ENCODE measurements at regions not wholly inside any gene's neighbourhood (a gene's known extent, or its start where the extent isn't known, plus 50 kb on each side); places are given as distances from the start of the nearest gene placed in this dataset.

DNA sequence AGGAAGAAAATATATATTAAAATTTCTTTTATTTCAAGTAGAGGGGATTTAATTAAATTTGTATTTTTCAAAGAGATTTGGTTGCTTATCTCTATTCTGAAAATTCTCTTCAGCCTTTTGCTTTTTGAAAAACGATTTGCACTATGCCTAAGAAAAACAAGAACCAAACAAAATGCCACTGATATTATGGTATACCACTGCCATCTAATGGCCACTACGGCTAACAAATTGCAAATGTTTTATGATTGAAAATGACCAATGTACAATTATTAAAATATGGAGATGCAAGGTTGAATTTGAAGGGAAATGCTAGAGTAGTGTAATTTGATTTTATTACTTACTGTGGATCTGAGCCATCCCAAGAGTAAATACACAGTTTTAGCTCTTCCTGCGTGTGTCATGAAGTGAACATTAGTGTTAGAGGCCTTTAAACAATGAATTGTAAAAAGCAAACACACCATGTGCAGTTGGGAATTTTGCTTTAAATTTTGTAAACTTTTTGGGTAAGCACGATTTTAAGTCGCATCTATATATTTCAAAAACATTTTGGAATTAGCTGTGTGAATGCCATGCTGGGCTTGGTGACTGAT lies 137.4 kb upstream of the USP25 start:
- 25 to 26% methylated on average over 5 of the region's 5 CpGs for WGBS, 2 donors
- TF ChIP-seq CTCF (IDR thresholded peaks at IDR 0.05; ENCODE audit: control extremely low read depth, extremely low read depth), result peak; percentile 31

GRCh38 chr21:15592957-15593356 lies 136.8 kb upstream of the USP25 start:
- H3K36me3 ChIP-seq (ENCODE audit: control insufficient read depth in 4 of 4, insufficient read depth in 4 of 4, low read length in 4 of 4), result no peaks in the 10 kb centered on the region
- no peak overlapping the region for H3K4me3 ChIP-seq
- TF ChIP-seq CTCF (IDR thresholded peaks at IDR 0.05; ENCODE audit: control extremely low read depth, extremely low read depth), result no peak
- H3K9me3 ChIP-seq (ENCODE audit: control insufficient read depth in 4 of 4, insufficient read depth in 3 of 4, low read length in 3 of 4), result no peaks in the 10 kb centered on the region
- no peak overlapping the region for H3K9ac ChIP-seq (ENCODE audit: insufficient read depth in 1 of 2, low read length in 2 of 2)
- no peak overlapping the region for H3K27ac ChIP-seq (ENCODE audit: low read depth in 1 of 2, low read length in 1 of 2)
- H3K27me3 ChIP-seq (ENCODE audit: control insufficient read depth in 3 of 3, insufficient read depth in 3 of 3, low read length in 2 of 3), result no peaks in the 10 kb centered on the region
- ATAC-seq (ENCODE audit: insufficient read depth, low FRiP score), result no peak
- no peak for DNase-seq
- H3K4me1 ChIP-seq (ENCODE audit: control insufficient read depth in 5 of 5, insufficient read depth in 5 of 5, low read length in 5 of 5), result no peaks in the 10 kb centered on the region

More for the DNA sequence above, 137.4 kb upstream of the USP25 start:
- H3K9ac ChIP-seq (ENCODE audit: insufficient read depth in 1 of 2, low read length in 2 of 2), result no peak overlapping the region
- no peak overlapping the region for H3K27ac ChIP-seq (ENCODE audit: low read depth in 1 of 2, low read length in 1 of 2)
- H3K4me3 ChIP-seq, result no peak overlapping the region
- ATAC-seq (ENCODE audit: insufficient read depth, low FRiP score), result no peak
- no peaks in the 10 kb centered on the region for H3K27me3 ChIP-seq (ENCODE audit: control insufficient read depth in 3 of 3, insufficient read depth in 3 of 3, low read length in 2 of 3)
- H3K9me3 ChIP-seq (ENCODE audit: control insufficient read depth in 4 of 4, insufficient read depth in 3 of 4, low read length in 3 of 4), result no peaks in the 10 kb centered on the region
- H3K4me1 ChIP-seq (ENCODE audit: control insufficient read depth in 5 of 5, insufficient read depth in 5 of 5, low read length in 5 of 5), result no peaks in the 10 kb centered on the region
- no peaks in the 10 kb centered on the region for H3K36me3 ChIP-seq (ENCODE audit: control insufficient read depth in 4 of 4, insufficient read depth in 4 of 4, low read length in 4 of 4)
- peak in 2 of 3 donors; percentile 67 to 77 for DNase-seq

DNA sequence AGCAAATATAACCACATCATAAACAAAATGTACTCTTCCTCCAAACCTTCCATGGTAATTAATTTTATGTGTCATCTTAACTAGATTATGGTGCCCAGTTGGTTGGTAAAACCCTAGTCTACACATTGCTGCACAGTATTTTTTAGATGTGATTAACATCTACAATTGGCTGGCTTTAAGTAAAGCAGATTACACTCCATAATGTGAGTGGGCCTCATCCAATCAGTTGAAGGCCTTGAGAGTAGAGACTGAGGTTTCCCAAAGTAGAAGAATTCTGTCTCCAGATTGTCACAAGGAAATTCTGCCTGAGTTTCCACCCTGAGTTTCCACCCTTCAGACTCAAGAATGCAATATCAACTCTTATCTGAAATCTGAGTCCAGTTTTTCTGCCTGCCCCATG lies 128.4 kb upstream of the USP25 start:
- Histone ChIP-seq H3K9me3 (ENCODE audit: control insufficient read depth in 4 of 4, insufficient read depth in 3 of 4, low read length in 3 of 4) (no peaks in the 10 kb centered on the region), H3K9ac (ENCODE audit: insufficient read depth in 1 of 2, low read length in 2 of 2) (no peak overlapping the region), H3K4me1 (ENCODE audit: control insufficient read depth in 5 of 5, insufficient read depth in 5 of 5, low read length in 5 of 5) (no peaks in the 10 kb centered on the region), H3K4me3 (no peak overlapping the region), H3K36me3 (ENCODE audit: control insufficient read depth in 4 of 4, insufficient read depth in 4 of 4, low read length in 4 of 4) (no peaks in the 10 kb centered on the region), H3K27me3 (ENCODE audit: control insufficient read depth in 3 of 3, insufficient read depth in 3 of 3, low read length in 2 of 3) (no peaks in the 10 kb centered on the region), H3K27ac (ENCODE audit: low read depth in 1 of 2, low read length in 1 of 2) (no peak overlapping the region)
- DNase-seq (no peak), ATAC-seq (ENCODE audit: insufficient read depth, low FRiP score) (no peak)
- TF ChIP-seq CTCF (IDR thresholded peaks at IDR 0.05; ENCODE audit: control extremely low read depth, extremely low read depth), result no peak

DNA sequence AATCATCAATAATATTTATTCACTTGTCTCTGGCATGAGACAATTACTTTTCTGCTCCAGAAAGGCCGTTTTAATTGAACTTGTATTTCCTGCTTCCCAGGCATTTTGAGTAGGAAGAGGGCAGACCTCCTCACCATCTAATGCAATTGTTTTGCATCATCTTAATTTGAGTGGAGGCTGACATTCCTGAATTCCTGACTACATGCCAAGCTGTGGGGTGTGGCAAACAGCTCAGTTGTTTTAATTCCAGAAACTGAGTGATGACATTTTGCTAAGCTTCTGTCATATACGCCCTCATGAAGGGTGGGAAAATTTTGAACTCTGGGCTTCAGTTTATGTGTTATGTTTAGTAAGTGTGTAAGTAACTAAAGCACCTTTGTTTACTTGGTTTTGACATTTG lies 125.4 kb upstream of the USP25 start:
- no peaks in the 10 kb centered on the region for H3K4me1 ChIP-seq (ENCODE audit: control insufficient read depth in 5 of 5, insufficient read depth in 5 of 5, low read length in 5 of 5)
- H3K4me3 ChIP-seq, result no peak overlapping the region
- no peaks in the 10 kb centered on the region for H3K9me3 ChIP-seq (ENCODE audit: control insufficient read depth in 4 of 4, insufficient read depth in 3 of 4, low read length in 3 of 4)
- 29 to 66% methylated on average over 2 of the region's 2 CpGs for WGBS, 2 donors
- no peaks in the 10 kb centered on the region for H3K27me3 ChIP-seq (ENCODE audit: control insufficient read depth in 3 of 3, insufficient read depth in 3 of 3, low read length in 2 of 3)
- H3K9ac ChIP-seq (ENCODE audit: insufficient read depth in 1 of 2, low read length in 2 of 2), result no peak overlapping the region
- ATAC-seq (ENCODE audit: insufficient read depth, low FRiP score), result peak; percentile 76
- H3K27ac ChIP-seq (ENCODE audit: low read depth in 1 of 2, low read length in 1 of 2), result no peak overlapping the region
- TF ChIP-seq CTCF (IDR thresholded peaks at IDR 0.05; ENCODE audit: control extremely low read depth, extremely low read depth), result no peak
- DNase-seq, result peak in 2 of 3 donors; percentile 2 to 17
- no peaks in the 10 kb centered on the region for H3K36me3 ChIP-seq (ENCODE audit: control insufficient read depth in 4 of 4, insufficient read depth in 4 of 4, low read length in 4 of 4)

Data from lung (tissue), 11 donors.